Right lobe of liver (tissue), 6 donors: ENCODE measurements at regions not wholly inside any gene's neighbourhood (a gene's known extent, or its start where the extent isn't known, plus 50 kb on each side); places are given as distances from the start of the nearest gene placed in this dataset.

Experiments
- ATAC-seq, 4 donors: fragments of 200-7000 bp; cut with Tn5 transposase; one replicate each; pipeline ENCODE4 v1.9.1; 2020; ENCODE audit warnings: mild to moderate bottlenecking in 4 of 4, moderate library complexity in 4 of 4
- DNase-seq, 3 donors: peaks; one replicate each; pipeline ENCODE4 v3.0.0-alpha.2; 2020
- H3K27ac ChIP-seq, 3 donors: fragments of 200-600 bp; one replicate each; pipeline ENCODE4 v1.8.0; 2022
- H3K27me3 ChIP-seq, 2 donors: fragments of 200-600 bp; one replicate each; pipeline ENCODE4 v1.8.0; 2022
- H3K36me3 ChIP-seq, 4 donors: fragments of 200-600 bp; sonication (generic) in 1 of 4; one replicate each; pipeline versions ENCODE4 v1.5.1 to v1.8.0; 2017 to 2022; ENCODE audit warnings: control low read depth in 1 of 4
- H3K4me1 ChIP-seq, 4 donors: fragments of 200-600 bp; sonication (generic) in 1 of 4; one replicate each; pipeline versions ENCODE4 v1.5.1 to v1.8.0; 2017 to 2022; ENCODE audit warnings: control low read depth in 1 of 4
- H3K4me3 ChIP-seq, 3 donors: fragments of 200-600 bp; one replicate each; pipeline ENCODE4 v1.8.0; 2022
- H3K9me3 ChIP-seq, 4 donors: fragments of 200-600 bp; sonication (generic) in 1 of 4; one replicate each; pipeline versions ENCODE4 v1.5.1 to v1.8.0; 2017 to 2022; ENCODE audit warnings: control low read depth in 1 of 4
- POLR2A ChIP-seq: fragments of 450-650 bp; IDR thresholded peaks from one replicate; pipeline ENCODE4 v1.6.1; 2017; ENCODE audit warnings: antibody characterized with exemption, mild to moderate bottlenecking
- WGBS: methylation state at CpG from one replicate; pipeline ENCODE4 v1.1.6; 2018; ENCODE audit warnings: low coverage, low lambda C conversion rate; ENCODE audit not compliant: insufficient coverage; ENCODE audit errors: missing lambda C conversion rate; 5-methylcytosine and 5-hydroxymethylcytosine counted together
- intact Hi-C, 2 donors: fragments of 100-400 bp; cut with DNase I; formaldehyde crosslinking; loops; one replicate each; pipeline versions ENCODE4 v1.11.2 to v1.14.1; 2022
- TF ChIP-seq, protein P1 (sequence below), 4 donors: fragments of 200-600 bp in 3 of 4; fragments of 450-650 bp in 1 of 4; IDR thresholded peaks; one replicate each; pipeline versions ENCODE4 v1.5.1 to v1.8.0; 2016 to 2022; ENCODE audit warnings: antibody characterized with exemption in 4 of 4, mild to moderate bottlenecking in 2 of 4
- donor health status: DM: no; HTN: yes; CAD: no.
- donor health status: DM: no; HTN: no; CAD: no.
- donor health status: DM: no; HTN: no; CAD: no.
- donor health status: DM: no; HTN: yes; CAD: no.
- donor health status: DM: no; HTN: yes; CAD: no.

GRCh38 chr3:137083332-137083731 is 125.5 kb downstream of the IL20RB start:
- DNase-seq (no peak), ATAC-seq (no peak)
- Histone ChIP-seq H3K27me3 (no peaks in the 10 kb centered on the region), H3K4me3 (no peak overlapping the region), H3K4me1 (no peaks in the 10 kb centered on the region), H3K36me3 (no peaks in the 10 kb centered on the region), H3K9me3 (no peaks in the 10 kb centered on the region), H3K27ac (no peak overlapping the region)
- WGBS, result 46% methylated on average over 2 of the region's 2 CpGs
- intact Hi-C loops, result no loop called here
- TF ChIP-seq POLR2A, result no peak
- TF ChIP-seq, protein P1, sequence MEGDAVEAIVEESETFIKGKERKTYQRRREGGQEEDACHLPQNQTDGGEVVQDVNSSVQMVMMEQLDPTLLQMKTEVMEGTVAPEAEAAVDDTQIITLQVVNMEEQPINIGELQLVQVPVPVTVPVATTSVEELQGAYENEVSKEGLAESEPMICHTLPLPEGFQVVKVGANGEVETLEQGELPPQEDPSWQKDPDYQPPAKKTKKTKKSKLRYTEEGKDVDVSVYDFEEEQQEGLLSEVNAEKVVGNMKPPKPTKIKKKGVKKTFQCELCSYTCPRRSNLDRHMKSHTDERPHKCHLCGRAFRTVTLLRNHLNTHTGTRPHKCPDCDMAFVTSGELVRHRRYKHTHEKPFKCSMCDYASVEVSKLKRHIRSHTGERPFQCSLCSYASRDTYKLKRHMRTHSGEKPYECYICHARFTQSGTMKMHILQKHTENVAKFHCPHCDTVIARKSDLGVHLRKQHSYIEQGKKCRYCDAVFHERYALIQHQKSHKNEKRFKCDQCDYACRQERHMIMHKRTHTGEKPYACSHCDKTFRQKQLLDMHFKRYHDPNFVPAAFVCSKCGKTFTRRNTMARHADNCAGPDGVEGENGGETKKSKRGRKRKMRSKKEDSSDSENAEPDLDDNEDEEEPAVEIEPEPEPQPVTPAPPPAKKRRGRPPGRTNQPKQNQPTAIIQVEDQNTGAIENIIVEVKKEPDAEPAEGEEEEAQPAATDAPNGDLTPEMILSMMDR (IDR thresholded peaks at IDR 0.05), result no peak

DNA sequence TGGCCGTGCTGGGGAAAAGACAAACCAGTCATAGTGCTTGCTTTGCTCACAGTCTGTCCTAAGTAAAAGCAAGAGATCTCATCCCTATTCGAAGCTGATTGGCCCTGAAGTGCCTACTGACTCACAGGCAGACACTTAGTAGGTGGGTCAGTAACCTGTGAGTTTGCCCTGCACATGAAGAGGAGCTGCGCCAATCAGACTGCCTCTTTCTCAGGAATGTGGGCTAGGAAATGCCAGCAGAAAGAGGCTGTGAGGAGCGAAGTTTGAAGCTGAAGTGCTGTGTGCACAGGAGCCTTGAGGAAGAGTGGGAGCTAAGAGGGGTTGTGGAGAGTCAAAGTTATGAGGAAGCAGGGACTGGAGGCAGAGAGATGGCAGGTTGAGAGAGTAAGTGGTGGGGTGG is 126.8 kb downstream of the IL20RB start:
- Histone ChIP-seq H3K27me3 (no peaks in the 10 kb centered on the region), H3K4me1 (no peaks in the 10 kb centered on the region), H3K4me3 (no peak overlapping the region), H3K9me3 (no peaks in the 10 kb centered on the region), H3K27ac (no peak overlapping the region), H3K36me3 (no peaks in the 10 kb centered on the region)
- intact Hi-C loops, result no loop called here
- TF ChIP-seq, protein P1 (IDR thresholded peaks at IDR 0.05), result no peak
- no peak for TF ChIP-seq POLR2A
- DNase-seq (no peak), ATAC-seq (no peak)
- WGBS, result 26% methylated on average over 4 of the region's 4 CpGs

DNA sequence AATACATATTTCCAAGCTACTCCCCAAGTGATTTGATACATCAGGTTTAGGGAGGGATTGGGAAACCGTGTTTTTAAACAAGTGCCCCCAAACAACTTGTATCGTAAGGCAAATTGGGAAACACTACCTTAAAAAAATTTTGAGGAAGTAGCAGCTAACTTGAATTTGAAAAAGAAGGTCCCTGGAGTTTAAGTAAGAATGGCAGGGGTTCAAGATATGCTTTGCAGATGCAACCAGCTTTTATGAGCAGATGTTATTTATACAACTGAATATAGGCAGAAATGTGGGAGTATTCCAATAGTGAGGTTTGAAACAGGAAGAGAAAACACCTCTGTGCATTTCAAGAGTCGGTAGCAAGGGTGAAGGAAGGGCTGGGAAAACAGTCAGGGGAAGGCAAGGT is 139.6 kb downstream of the IL20RB start:
- H3K4me1 ChIP-seq, result no peaks in the 10 kb centered on the region
- H3K4me3 ChIP-seq, result no peak overlapping the region
- ATAC-seq (no peak), DNase-seq (no peak)
- 38% methylated on average over 3 of the region's 3 CpGs for WGBS
- no peaks in the 10 kb centered on the region for H3K27me3 ChIP-seq
- no peak overlapping the region for H3K27ac ChIP-seq
- TF ChIP-seq, protein P1 (IDR thresholded peaks at IDR 0.05), result no peak
- TF ChIP-seq POLR2A, result no peak
- no peaks in the 10 kb centered on the region for H3K9me3 ChIP-seq
- H3K36me3 ChIP-seq, result no peaks in the 10 kb centered on the region
- intact Hi-C loops, result no loop called here

GRCh38 chr3:137097852-137098251 is 140.1 kb downstream of the IL20RB start:
- Histone ChIP-seq H3K27ac (no peak overlapping the region), H3K36me3 (no peaks in the 10 kb centered on the region), H3K4me3 (no peak overlapping the region), H3K27me3 (no peaks in the 10 kb centered on the region), H3K9me3 (no peaks in the 10 kb centered on the region), H3K4me1 (no peaks in the 10 kb centered on the region)
- ATAC-seq (no peak), DNase-seq (no peak)
- 67% methylated on average over 2 of the region's 5 CpGs for WGBS
- intact Hi-C loops, result no loop called here
- TF ChIP-seq, protein P1 (IDR thresholded peaks at IDR 0.05), result no peak
- no peak for TF ChIP-seq POLR2A
